ENCODE measurements at regions not wholly inside any gene's neighbourhood (a gene's known extent, or its start where the extent isn't known, plus 50 kb on each side); places are given as distances from the start of the nearest gene placed in this dataset.
A peak's percentile ranks its signal among the peaks of the same experiment; 100 is the strongest.
"Not testable (repeated sequence)": the region's sequence is repeated elsewhere in the genome, so short reads cannot be mapped to it uniquely, and the experiment has no call there.

- ATAC-seq (no peak), DNase-seq (no peak)
- Mint-ChIP-seq H3K27ac (no peak overlapping the region), H3K9me3 (peaks cover 0 to 8% of the 10 kb centered on the region in 2 donors), H3K4me3 (no peak overlapping the region), H3K27me3 (no peaks in the 10 kb centered on the region), H3K4me1 (no peaks in the 10 kb centered on the region)
Observed at GRCh38 chr4:189837471-189837870, 103.2 kb upstream of the FRG1 start.

- no peak for ATAC-seq
- no peaks in the 10 kb centered on the region for H3K4me1 Mint-ChIP-seq
Observed at GRCh38 chr4:189838821-189839497, 101.7 kb upstream of the FRG1 start.

GRCh38 chr4:189840356-189840755, 100.3 kb upstream of the FRG1 start:
- Mint-ChIP-seq H3K4me3 (no peak overlapping the region), H3K27ac (no peak overlapping the region), H3K9me3 (peaks cover 0 to 8% of the 10 kb centered on the region in 2 donors), H3K27me3 (no peaks in the 10 kb centered on the region), H3K4me1 (no peaks in the 10 kb centered on the region)
- ATAC-seq (no peak), DNase-seq (no peak)

More at GRCh38 chr4:189838821-189839497, 101.7 kb upstream of the FRG1 start:
- H3K27me3 Mint-ChIP-seq: no peaks in the 10 kb centered on the region
- no peak for DNase-seq
- H3K9me3 Mint-ChIP-seq: peaks cover 0 to 8% of the 10 kb centered on the region in 2 donors
- H3K4me3 Mint-ChIP-seq: no peak overlapping the region
- H3K27ac Mint-ChIP-seq: no peak overlapping the region

GRCh38 chr4:189843413-189844009, 97.2 kb upstream of the FRG1 start:
- H3K27ac Mint-ChIP-seq: no peak overlapping the region

GRCh38 chr4:189845145-189845846, 95.4 kb upstream of the FRG1 start:
- Mint-ChIP-seq H3K27ac (peak overlapping the region in 1 of 2 donors; percentile 34), H3K4me1 (no peaks in the 10 kb centered on the region), H3K9me3 (no peaks in the 10 kb centered on the region), H3K27me3 (no peaks in the 10 kb centered on the region), H3K4me3 (no peak overlapping the region)
- ATAC-seq (no peak), DNase-seq (no peak)

More at GRCh38 chr4:189843413-189844009, 97.2 kb upstream of the FRG1 start:
- H3K27me3 Mint-ChIP-seq: no peaks in the 10 kb centered on the region
- ATAC-seq: no peak
- H3K4me1 Mint-ChIP-seq: no peaks in the 10 kb centered on the region
- DNase-seq: no peak
- no peaks in the 10 kb centered on the region for H3K9me3 Mint-ChIP-seq
- H3K4me3 Mint-ChIP-seq: no peak overlapping the region

GRCh38 chr4:189846094-189846493, 94.6 kb upstream of the FRG1 start:
- not testable (repeated sequence) for H3K9me3 Mint-ChIP-seq, DNase-seq, H3K4me1 Mint-ChIP-seq, H3K27me3 Mint-ChIP-seq, ATAC-seq, H3K27ac Mint-ChIP-seq, H3K4me3 Mint-ChIP-seq

- H3K27ac Mint-ChIP-seq, H3K9me3 Mint-ChIP-seq, H3K27me3 Mint-ChIP-seq, ATAC-seq, H3K4me3 Mint-ChIP-seq, H3K4me1 Mint-ChIP-seq, DNase-seq: not testable (repeated sequence)
Observed at GRCh38 chr4:189846608-189847007, 94.1 kb upstream of the FRG1 start.

- not testable (repeated sequence) for H3K27ac Mint-ChIP-seq, H3K27me3 Mint-ChIP-seq, H3K4me3 Mint-ChIP-seq, DNase-seq, H3K9me3 Mint-ChIP-seq, H3K4me1 Mint-ChIP-seq, ATAC-seq
Observed at GRCh38 chr4:189848672-189849071, 92.0 kb upstream of the FRG1 start.

GRCh38 chr4:189850239-189850856, 90.3 kb upstream of the FRG1 start:
- peaks cover 0 to 15% of the 10 kb centered on the region in 2 donors for H3K9me3 Mint-ChIP-seq
- peaks cover 8% of the 10 kb centered on the region for H3K27me3 Mint-ChIP-seq
- ATAC-seq: no peak
- no peak overlapping the region for H3K27ac Mint-ChIP-seq
- H3K4me3 Mint-ChIP-seq: no peak overlapping the region
- H3K4me1 Mint-ChIP-seq: no peaks in the 10 kb centered on the region
- no peak for DNase-seq

GRCh38 chr4:189858435-189858834, 82.2 kb upstream of the FRG1 start:
- H3K27me3 Mint-ChIP-seq: no peaks in the 10 kb centered on the region
- ATAC-seq (no peak), DNase-seq (no peak)
- H3K4me1 Mint-ChIP-seq: no peaks in the 10 kb centered on the region
- no peak overlapping the region for H3K27ac Mint-ChIP-seq
- peaks cover 0 to 15% of the 10 kb centered on the region in 2 donors for H3K9me3 Mint-ChIP-seq
- no peak overlapping the region for H3K4me3 Mint-ChIP-seq

- Mint-ChIP-seq H3K27me3 (no peaks in the 10 kb centered on the region), H3K9me3 (no peaks in the 10 kb centered on the region)
- ATAC-seq: no peak
Observed at GRCh38 chr4:189861101-189861500, 79.6 kb upstream of the FRG1 start.

GRCh38 chr4:189869236-189869635, 71.4 kb upstream of the FRG1 start:
- H3K27ac Mint-ChIP-seq: no peak overlapping the region
- H3K27me3 Mint-ChIP-seq: no peaks in the 10 kb centered on the region
- H3K4me1 Mint-ChIP-seq: no peaks in the 10 kb centered on the region
- no peak overlapping the region for H3K4me3 Mint-ChIP-seq
- ATAC-seq (no peak), DNase-seq (no peak)
- H3K9me3 Mint-ChIP-seq: no peaks in the 10 kb centered on the region

More at GRCh38 chr4:189861101-189861500, 79.6 kb upstream of the FRG1 start:
- Mint-ChIP-seq H3K4me3 (no peak overlapping the region), H3K4me1 (no peaks in the 10 kb centered on the region), H3K27ac (no peak overlapping the region)
- no peak for DNase-seq

- Mint-ChIP-seq H3K27ac (no peak overlapping the region), H3K27me3 (no peaks in the 10 kb centered on the region), H3K9me3 (no peaks in the 10 kb centered on the region), H3K4me3 (no peak overlapping the region), H3K4me1 (no peaks in the 10 kb centered on the region)
- no peak for ATAC-seq
- no peak for DNase-seq
Observed at GRCh38 chr4:189870511-189871234, 70.0 kb upstream of the FRG1 start.

GRCh38 chr4:189874591-189874990, 66.1 kb upstream of the FRG1 start:
- Mint-ChIP-seq H3K9me3 (peaks cover 6 to 9% of the 10 kb centered on the region in 2 donors), H3K27me3 (no peaks in the 10 kb centered on the region), H3K4me1 (no peaks in the 10 kb centered on the region), H3K27ac (no peak overlapping the region), H3K4me3 (no peak overlapping the region)
- ATAC-seq: no peak
- DNase-seq: no peak

GRCh38 chr4:189881190-189881589, 59.5 kb upstream of the FRG1 start:
- ATAC-seq, H3K4me3 Mint-ChIP-seq, H3K27ac Mint-ChIP-seq, H3K27me3 Mint-ChIP-seq, H3K4me1 Mint-ChIP-seq: not testable (repeated sequence)
- H3K9me3 Mint-ChIP-seq: peaks cover 10 to 15% of the 10 kb centered on the region in 2 donors
- peak; percentile 3 to 10 for DNase-seq
